Iris pigment epithelial cell (primary cell): ENCODE measurements at regions not wholly inside any gene's neighbourhood (a gene's known extent, or its start where the extent isn't known, plus 50 kb on each side); places are given as distances from the start of the nearest gene placed in this dataset.
"Not testable (repeated sequence)": the region's sequence is repeated elsewhere in the genome, so short reads cannot be mapped to it uniquely, and the experiment has no call there.

ENCODE experiments used
- DNase-seq: peaks from one replicate; pipeline ENCODE4 v3.0.0-alpha.2; 2011; ENCODE audit warnings: low read depth

DNA sequence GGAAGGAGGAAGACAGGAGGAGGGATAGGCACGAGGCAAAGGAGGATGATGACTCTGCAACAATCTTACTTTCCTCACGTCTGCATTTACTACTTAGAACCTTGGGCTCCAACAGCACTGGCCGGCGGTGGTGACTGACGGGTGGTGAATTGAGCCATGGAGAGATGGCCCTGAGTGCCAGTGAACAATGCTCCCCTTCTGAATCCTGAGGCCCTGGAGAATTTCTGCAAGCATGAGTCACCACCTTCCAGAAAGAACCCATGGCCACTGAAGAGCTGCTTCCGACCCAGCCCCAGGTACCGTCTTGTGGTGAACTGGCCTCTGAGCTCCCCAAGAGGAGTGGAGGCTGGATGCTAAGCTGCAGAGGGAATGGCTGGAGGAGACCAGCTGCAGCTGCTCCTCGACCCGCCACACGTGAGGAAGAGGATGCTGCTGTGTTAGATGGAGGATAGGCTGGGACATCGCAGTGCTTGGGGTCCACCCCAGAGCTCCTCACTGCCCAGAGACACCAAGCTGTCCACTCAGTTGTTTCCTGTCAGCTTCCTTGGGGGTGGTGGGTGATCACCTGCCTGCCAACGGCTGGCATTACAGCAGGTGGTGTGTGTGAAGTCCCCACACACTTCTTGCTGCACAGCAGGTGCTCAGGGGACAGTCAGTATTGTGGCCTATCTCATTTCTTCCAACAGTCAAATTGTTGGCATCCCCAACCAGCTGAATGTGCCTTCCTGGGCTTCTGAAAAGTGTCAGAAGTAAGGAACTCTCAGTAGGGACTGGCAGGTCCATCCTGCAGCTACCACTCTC lies 186.5 kb upstream of the ID2 start:
- no peak for DNase-seq

- no peak for DNase-seq
These were observed 185.8 kb upstream of the ID2 start for GRCh38 chr2:8496079-8496478.

DNA sequence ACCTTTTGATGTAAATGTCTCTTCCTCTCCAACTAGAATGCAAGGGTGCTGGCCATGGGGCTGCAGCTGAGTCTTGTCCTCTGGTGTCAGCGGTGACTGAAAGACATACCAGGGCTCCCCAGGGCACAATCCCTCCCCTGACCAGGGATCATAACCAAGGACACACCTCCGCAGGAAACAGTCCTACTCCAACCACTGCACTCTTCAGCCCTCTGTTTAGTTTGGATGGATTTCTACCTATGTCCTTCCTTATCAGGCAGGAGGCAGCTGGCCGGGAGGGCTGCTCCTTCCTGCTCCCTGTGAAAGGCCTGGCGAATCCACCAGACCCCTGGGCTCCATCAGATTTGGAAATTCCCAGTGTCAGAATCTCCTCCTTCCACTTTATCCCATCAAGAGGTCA lies 185.2 kb upstream of the ID2 start:
- DNase-seq, result no peak

DNA sequence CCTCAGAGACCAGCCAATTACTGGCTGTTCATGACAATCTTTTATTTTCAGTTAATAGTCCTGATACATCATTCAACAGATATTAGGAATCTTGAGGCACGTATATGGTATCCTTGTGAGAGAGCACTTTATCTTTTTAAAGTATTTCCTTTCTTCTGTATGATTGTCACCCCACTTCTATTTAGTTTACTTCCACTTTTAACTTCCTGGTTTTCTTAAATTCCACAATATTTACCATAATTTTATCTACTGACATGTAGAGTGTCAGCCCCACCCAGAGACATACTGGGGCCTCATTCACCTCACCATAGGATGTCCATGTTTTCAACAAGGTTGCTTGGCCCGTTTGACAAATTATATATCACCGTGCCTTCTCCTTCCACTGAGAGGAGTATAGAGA lies 182.9 kb upstream of the ID2 start:
- no peak for DNase-seq

GRCh38 chr2:8500124-8501054 lies 181.5 kb upstream of the ID2 start:
- DNase-seq, result no peak

GRCh38 chr2:8501061-8501720 lies 180.7 kb upstream of the ID2 start:
- DNase-seq, result no peak

DNA sequence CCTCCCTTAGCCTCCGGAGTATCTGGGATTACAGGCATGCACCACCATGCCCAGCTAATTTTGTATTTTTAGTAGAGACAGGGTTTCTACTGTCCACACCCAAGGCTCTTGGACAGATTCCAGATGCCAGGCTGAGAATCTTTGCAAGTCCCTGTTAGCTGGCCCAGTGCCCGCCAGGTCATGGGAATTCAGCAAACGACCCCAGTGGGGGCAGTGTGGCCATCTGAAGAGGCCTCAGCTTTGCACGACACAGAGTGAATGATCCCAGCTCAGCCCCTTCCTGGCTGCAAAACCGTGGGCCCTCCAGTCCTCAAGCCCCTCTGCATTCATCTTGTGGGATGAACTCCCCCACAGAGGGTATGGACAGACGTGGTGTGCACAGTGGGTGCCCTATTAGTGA lies 179.5 kb upstream of the ID2 start:
- DNase-seq, result no peak

DNA sequence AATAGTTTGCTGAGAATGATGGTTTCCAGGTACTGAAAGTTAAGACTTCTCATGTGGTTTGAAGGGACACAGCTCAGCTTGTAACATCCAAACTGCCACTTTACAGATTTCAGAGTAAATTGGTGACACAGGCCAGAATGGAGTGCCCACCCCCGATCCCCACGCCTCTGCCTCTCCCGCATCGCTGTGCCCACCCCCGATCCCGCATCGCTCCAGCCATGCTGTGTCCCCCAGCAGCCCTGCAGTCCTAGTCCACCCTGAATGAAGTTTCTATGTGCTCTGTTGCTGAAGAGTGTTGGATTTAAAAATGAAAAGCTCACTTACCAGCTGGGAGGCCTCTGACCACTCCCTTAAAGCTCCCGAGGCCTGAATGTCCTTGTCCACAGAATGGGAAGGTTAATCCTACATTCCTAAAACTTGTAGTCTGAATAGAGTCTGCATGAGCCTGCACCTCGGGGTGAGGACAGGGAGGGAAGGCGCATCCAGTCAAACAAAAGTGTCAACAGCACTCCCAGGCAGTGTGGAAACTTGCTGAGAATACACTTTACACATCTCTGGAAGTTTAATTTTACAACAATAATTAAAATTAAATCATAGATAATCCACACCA lies 176.4 kb upstream of the ID2 start:
- DNase-seq, result no peak

GRCh38 chr2:8506746-8507145 lies 175.1 kb upstream of the ID2 start:
- no peak for DNase-seq

- DNase-seq, result no peak
These were observed 173.1 kb upstream of the ID2 start for GRCh38 chr2:8508766-8509165.

DNA sequence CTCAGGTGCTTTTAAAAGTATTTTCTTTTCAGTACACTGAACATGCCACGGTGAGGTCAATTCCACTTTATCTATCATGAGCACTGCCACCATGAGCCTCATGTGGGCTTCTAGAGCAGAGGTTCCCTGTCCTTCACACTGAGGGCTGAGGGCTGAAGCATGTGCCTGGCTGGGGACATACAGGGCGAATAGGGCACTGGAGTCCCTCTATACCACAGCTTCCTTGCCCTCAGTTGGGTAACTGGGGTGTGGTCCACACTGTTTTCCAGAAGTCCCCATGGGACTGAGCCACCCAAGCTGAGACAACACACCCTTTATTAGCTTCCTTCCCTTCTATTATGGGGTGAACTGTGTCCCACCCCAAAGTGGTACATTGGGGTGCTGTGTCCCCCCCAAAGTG lies 172.2 kb upstream of the ID2 start:
- no peak for DNase-seq

DNA sequence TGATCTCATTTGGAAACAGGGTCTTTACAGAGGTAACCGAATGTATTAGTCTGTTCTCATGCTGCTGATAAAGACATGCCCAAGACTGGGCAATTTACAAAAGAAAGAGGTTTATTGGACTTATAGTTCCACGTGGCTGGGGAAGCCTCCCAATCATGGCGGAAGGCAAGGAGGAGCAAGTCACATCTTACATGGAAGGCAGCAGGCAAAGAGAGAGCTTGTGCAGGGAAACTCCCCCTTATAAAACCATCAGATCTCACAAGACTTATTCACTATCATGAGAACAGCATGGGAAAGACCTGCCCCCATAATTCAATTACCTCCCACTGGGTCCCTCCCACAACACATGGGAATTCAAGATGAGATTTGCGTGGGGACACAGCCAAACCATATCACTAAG lies 171.8 kb upstream of the ID2 start:
- DNase-seq, result not testable (repeated sequence)

DNA sequence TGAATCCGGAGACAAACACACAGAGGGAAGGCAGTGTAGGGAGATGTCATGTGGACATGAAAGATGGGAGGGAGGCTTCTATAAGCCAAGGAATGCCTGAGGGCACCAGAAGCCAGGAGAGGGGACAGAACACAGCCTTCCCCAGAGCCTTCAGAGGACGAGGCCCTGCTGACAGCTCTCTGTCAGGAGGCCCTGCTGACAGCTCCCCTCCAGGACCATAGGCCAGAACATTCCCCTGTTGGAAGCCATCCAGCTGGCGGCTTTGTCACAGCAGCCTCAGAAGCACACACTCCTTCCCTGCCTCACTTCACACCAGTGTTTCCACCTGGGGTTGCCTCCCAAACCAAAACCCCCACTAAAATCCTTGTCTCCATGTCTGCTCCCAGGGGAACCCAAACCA lies 171.3 kb upstream of the ID2 start:
- DNase-seq, result no peak

- DNase-seq, result peak; percentile 28
These were observed 169.8 kb upstream of the ID2 start for GRCh38 chr2:8511868-8512612.

DNA sequence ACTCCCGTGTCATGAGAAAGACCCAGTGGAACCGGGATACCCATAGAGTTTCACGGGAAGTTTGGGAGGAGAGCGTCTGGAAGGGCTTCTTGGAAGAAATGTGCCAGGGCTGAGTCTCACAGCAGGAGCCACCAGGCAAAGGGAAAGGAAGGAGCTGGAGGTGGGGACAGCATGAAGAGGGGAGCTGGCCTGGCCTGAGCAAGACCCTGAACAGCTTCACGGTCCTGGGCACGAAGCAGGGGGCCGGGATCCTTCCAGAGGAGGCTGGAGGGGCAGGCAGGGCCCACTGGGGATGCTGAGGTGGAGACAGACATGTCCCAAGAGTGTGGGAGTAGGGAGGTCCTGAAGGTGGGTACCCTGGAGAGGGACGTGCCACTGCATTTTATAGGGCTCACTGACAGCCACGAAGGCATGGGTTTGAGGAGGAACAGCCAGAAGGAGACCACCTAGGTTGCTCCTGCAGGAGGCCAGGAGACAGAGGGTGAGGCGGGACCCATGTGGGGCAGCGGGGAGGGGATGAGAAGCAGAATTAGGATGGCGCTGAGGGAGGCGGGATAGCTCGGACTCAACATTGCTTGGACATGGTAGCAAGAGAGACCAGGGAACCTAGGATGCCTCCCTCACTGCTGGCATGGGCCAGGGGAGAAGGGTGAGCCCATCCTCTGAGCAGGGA lies 168.1 kb upstream of the ID2 start:
- DNase-seq, result no peak

GRCh38 chr2:8514274-8514662 lies 167.6 kb upstream of the ID2 start:
- no peak for DNase-seq

DNA sequence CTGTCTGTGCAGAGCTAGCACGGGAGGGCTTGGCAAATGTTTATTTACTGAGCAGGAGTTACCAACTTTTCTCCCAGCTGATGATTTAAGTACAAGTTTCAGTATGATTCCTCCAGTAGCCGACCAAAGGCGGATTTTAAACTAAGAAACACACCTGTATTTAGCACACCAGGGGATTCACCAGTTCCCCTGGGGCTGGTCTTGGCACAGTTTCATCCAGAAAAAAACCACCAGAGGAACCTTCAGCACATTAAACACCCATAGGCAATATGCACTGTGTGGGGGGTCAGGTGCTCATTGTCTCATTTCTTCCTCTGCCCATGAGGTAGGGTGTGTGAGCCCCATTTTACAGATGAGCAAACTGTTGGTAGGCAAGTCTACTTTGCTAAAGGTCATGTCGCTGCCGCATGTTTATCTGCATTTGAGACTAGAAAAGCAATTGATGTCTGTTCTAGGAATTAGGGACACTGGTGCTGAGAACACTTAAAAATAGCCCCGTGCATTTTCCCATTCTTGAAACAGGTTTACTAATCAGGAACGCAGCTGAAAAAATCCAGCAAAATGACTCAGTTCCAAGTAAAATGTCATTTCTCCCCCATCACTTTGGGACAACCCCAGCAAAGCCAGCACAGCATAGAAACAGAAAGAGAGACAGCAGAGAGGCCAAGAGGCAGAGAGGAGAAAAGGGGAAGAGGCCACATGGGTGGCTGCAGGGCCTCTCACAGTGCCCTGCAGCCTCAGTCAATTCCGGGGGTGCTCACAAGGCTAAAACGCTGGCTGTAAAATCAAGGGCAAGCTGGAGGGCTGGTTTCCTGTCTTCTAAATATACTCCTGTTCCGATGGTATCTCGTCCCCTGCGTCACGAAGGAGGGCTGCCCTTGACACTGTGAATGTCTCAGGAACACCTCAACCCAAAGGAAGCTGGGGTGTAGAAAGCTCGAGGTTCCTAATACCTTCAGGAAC lies 166.8 kb upstream of the ID2 start:
- no peak for DNase-seq

- DNase-seq, result no peak
These were observed 165.9 kb upstream of the ID2 start for GRCh38 chr2:8515864-8516533.

DNA sequence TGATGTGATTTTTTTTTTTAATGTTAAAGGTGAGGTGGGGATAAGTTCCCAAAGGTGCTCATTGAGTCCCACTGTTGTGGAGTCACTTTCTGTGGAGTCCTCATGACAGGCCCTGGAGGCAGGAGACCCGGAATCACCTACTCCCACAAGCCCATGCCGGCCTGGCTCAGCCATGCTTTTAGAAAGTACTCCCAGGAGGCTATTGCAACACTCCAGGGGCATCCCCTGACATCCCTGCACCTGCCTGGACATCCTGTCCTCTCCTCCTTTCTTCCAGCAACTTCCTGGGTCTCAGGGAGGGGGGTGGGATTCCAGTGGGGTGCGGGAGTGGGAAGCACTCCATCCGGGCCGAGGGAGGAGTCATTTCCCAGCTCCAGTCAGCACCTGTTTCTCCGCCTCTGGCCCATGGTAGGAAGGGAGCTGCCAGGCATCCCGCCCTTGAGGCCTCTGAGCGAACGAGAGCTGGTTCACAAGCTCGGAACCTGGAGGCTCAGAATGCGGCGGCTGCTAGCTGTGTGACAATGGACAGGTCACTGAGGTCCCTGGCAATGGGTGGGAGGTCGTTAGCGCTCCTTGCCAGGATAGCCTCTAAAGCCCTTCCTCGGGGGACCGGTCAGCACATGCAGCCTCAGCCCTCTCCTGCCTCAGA lies 163.9 kb upstream of the ID2 start:
- no peak for DNase-seq
